Keratinocyte (primary cell): ENCODE measurements at regions not wholly inside any gene's neighbourhood (a gene's known extent, or its start where the extent isn't known, plus 50 kb on each side); places are given as distances from the start of the nearest gene placed in this dataset.

ENCODE experiments used
- CTCF ChIP-seq, 3 experiments: IDR thresholded peaks in 1 of 3; conservative IDR thresholded peaks in 1 of 3; optimal IDR thresholded peaks in 1 of 3; 2 replicates in 2 of 3; 3 replicates in 1 of 3; pipeline versions ENCODE3 to v1.5.1; 2011; ENCODE audit warnings: low read length in 3 of 3, mild to moderate bottlenecking in 3 of 3, moderate library complexity in 2 of 3, control low read depth in 1 of 3, inconsistent platforms in 1 of 3; ENCODE audit not compliant: insufficient read depth in 2 of 3; ENCODE audit errors: extremely low read depth in 1 of 3
- EZH2 ChIP-seq: IDR thresholded peaks from one replicate; pipeline ENCODE4 v1.6.1; 2012; ENCODE audit warnings: inconsistent platforms, mild to moderate bottlenecking, low read length, moderate library complexity

- TF ChIP-seq CTCF (optimal IDR thresholded peaks at IDR 0.05 in 1 of 3, IDR thresholded peaks at IDR 0.05 in 1 of 3, conservative IDR thresholded peaks at IDR 0.05 in 1 of 3; ENCODE audit: extremely low read depth in 1 of 3, insufficient read depth in 2 of 3, low read length in 3 of 3), result no peak
- no peak for TF ChIP-seq EZH2
Measured at GRCh38 chr4:163623787-163624186, 129.3 kb downstream of the TMA16 start.
